NB4 (cell line): ENCODE measurements at regions not wholly inside any gene's neighbourhood (a gene's known extent, or its start where the extent isn't known, plus 50 kb on each side); places are given as distances from the start of the nearest gene placed in this dataset.

Experiments
- DNase-seq: peaks from one replicate; pipeline ENCODE4 v3.0.0; 2010; ENCODE audit warnings: low read depth
- H3K4me3 ChIP-seq: one replicate; pipeline ENCODE4 v1.5.1; 2011; ENCODE audit warnings: mild to moderate bottlenecking, low read depth, low read length, moderate library complexity
- CTCF ChIP-seq: IDR thresholded peaks from one replicate; pipeline ENCODE4 v1.5.1; 2012; ENCODE audit warnings: low read depth, low read length
- MAX ChIP-seq: IDR thresholded peaks from 2 replicates; pipeline ENCODE4 v1.6.1; 2011; ENCODE audit warnings: low read depth, low read length
- MYC ChIP-seq: IDR thresholded peaks from 2 replicates; pipeline ENCODE4 v1.6.1; 2011; ENCODE audit warnings: low read depth, low read length
- POLR2A ChIP-seq: IDR thresholded peaks from 2 replicates; pipeline ENCODE4 v1.6.1; 2011; ENCODE audit warnings: mild to moderate bottlenecking; ENCODE audit not compliant: insufficient read length; ENCODE audit errors: extremely low read depth

GRCh38 chr9:18067548-18068120 lies 406.3 kb upstream of the ADAMTSL1 start:
- TF ChIP-seq MYC (no peak), POLR2A (no peak), MAX (no peak), CTCF (no peak)
- no peak for DNase-seq
- H3K4me3 ChIP-seq = no peak overlapping the region

- no peak overlapping the region for H3K4me3 ChIP-seq
- TF ChIP-seq MAX = no peak
- no peak for TF ChIP-seq POLR2A
- TF ChIP-seq MYC = no peak
- no peak for TF ChIP-seq CTCF
- DNase-seq = no peak
These were observed 405.1 kb upstream of the ADAMTSL1 start for GRCh38 chr9:18068900-18069299.

- DNase-seq = no peak
These were observed 402.3 kb upstream of the ADAMTSL1 start for GRCh38 chr9:18071651-18072060.

GRCh38 chr9:18073002-18073401 lies 401.0 kb upstream of the ADAMTSL1 start:
- H3K4me3 ChIP-seq = no peak overlapping the region
- TF ChIP-seq MYC = no peak
- no peak for TF ChIP-seq MAX
- DNase-seq = no peak

More at GRCh38 chr9:18071651-18072060, 402.3 kb upstream of the ADAMTSL1 start:
- TF ChIP-seq MYC (no peak), CTCF (no peak), POLR2A (no peak), MAX (no peak)
- no peak overlapping the region for H3K4me3 ChIP-seq

GRCh38 chr9:18074041-18074440 lies 399.9 kb upstream of the ADAMTSL1 start:
- no peak for TF ChIP-seq MYC
- no peak for TF ChIP-seq POLR2A
- no peak for TF ChIP-seq MAX
- no peak for TF ChIP-seq CTCF
- no peak overlapping the region for H3K4me3 ChIP-seq
- DNase-seq = no peak

- no peak for DNase-seq
- no peak for TF ChIP-seq MYC
- no peak for TF ChIP-seq MAX
- TF ChIP-seq CTCF = no peak
- TF ChIP-seq POLR2A = no peak
- H3K4me3 ChIP-seq = no peak overlapping the region
These were observed 398.6 kb upstream of the ADAMTSL1 start for GRCh38 chr9:18075253-18075952.
